K562 (cell line): ENCODE measurements at regions not wholly inside any gene's neighbourhood (a gene's known extent, or its start where the extent isn't known, plus 50 kb on each side); places are given as distances from the start of the nearest gene placed in this dataset.

Source experiments
- ATAC-seq: fragments of 200-7000 bp; cut with Tn5 transposase; 3 replicates; pipeline ENCODE4 v1.9.1; 2020; ENCODE audit warnings: moderate library complexity
- BruUV-seq: library from RNA; stranded (reverse); fragments of 400-500 nt; replicated peaks from 2 replicates; lab custom pipeline; 2021; lab: Mats Ljungman, UMichigan
- CTCF ChIA-PET: fragments of 300-600 bp; formaldehyde crosslinking; extraction: SDS; loops from one replicate; lab custom pipeline; 2021; ENCODE audit warnings: low intra/inter-chr PET ratio; lab: Yijun Ruan, JAX
- POLR2A ChIA-PET: fragments of 300-600, 350-650 bp; sonication (Branson Sonifier 250); formaldehyde crosslinking; extraction: SDS; loops from one replicate; lab custom pipeline; 2021; ENCODE audit warnings: antibody characterized with exemption, inconsistent platforms; lab: Yijun Ruan, JAX
- DNase-seq, 4 experiments: peaks; one replicate each; pipeline versions ENCODE4 v3.0.0 to v3.0.0-alpha.2; 2011 to 2018; ENCODE audit warnings: low spot score in 3 of 4, mixed read lengths in 3 of 4; ENCODE audit errors: extremely low read depth in 1 of 4
- FAIRE-seq: peaks from 2 replicates; lab custom pipeline; 2011; peaks lifted over from hg19 to GRCh38; lab: Jason Lieb, UNC
- H2AFZ ChIP-seq: 2 replicates; pipeline ENCODE4 v1.6.0; 2011; ENCODE audit warnings: low read depth, low read length, control low read depth, inconsistent platforms
- H3K27ac ChIP-seq: fragments of 200-600 bp; 3 replicates; pipeline ENCODE4 v1.8.0; 2011; ENCODE audit warnings: low read depth, mild to moderate bottlenecking, control low read depth, inconsistent platforms, low read length, moderate library complexity, mixed read lengths; ENCODE audit errors: extremely low read depth
- H3K27me3 ChIP-seq, 2 experiments: fragments of 300-600 bp in 1 of 2; 2 replicates in 1 of 2; 3 replicates in 1 of 2; pipeline versions ENCODE4 v1.6.0 to v1.8.0; 2011; ENCODE audit warnings: inconsistent platforms in 2 of 2, low read length in 2 of 2, mild to moderate bottlenecking in 1 of 2, mixed read lengths in 1 of 2, moderate library complexity in 1 of 2; ENCODE audit not compliant: control insufficient read depth in 2 of 2, insufficient read depth in 2 of 2
- H3K36me3 ChIP-seq: fragments of 300-600 bp; 3 replicates; pipeline ENCODE4 v1.8.0; 2011; ENCODE audit warnings: mild to moderate bottlenecking, low read length, inconsistent platforms; ENCODE audit not compliant: control insufficient read depth, insufficient read depth
- H3K4me1 ChIP-seq, 2 experiments: fragments of 200-600 bp in 1 of 2; replicated peaks in 1 of 2; 2 replicates in 1 of 2; 3 replicates in 1 of 2; pipeline versions ENCODE4 v1.5.1 to v1.8.0; 2011; ENCODE audit warnings: inconsistent platforms in 2 of 2, low read length in 2 of 2, mild to moderate bottlenecking in 1 of 2, mixed read lengths in 1 of 2, moderate library complexity in 1 of 2; ENCODE audit not compliant: control insufficient read depth in 2 of 2, insufficient read depth in 2 of 2
- H3K4me2 ChIP-seq: 2 replicates; pipeline ENCODE4 v1.6.1; 2011; ENCODE audit warnings: low read length, control low read depth, inconsistent platforms, mixed read lengths; ENCODE audit not compliant: insufficient read depth
- H3K4me3 ChIP-seq: fragments of 200-600 bp; sonication (generic), shearing (Covaris generic); 2 replicates; pipeline ENCODE4 v1.5.1; 2016; ENCODE audit warnings: control low read depth, inconsistent platforms
- H3K79me2 ChIP-seq: fragments of 200-600 bp; 3 replicates; pipeline ENCODE4 v1.8.0; 2011; ENCODE audit warnings: low read length, inconsistent platforms; ENCODE audit not compliant: control insufficient read depth, insufficient read depth
- H3K9ac ChIP-seq, 2 experiments: 2 replicates each; pipeline versions ENCODE4 v1.6.0 to v1.6.1; 2011; ENCODE audit warnings: low read depth in 2 of 2, low read length in 2 of 2, control low read depth in 1 of 2, inconsistent platforms in 1 of 2, mild to moderate bottlenecking in 1 of 2, mixed read lengths in 1 of 2; ENCODE audit not compliant: insufficient read depth in 1 of 2
- H3K9me1 ChIP-seq: one replicate; pipeline ENCODE4 v1.6.0; 2011; ENCODE audit warnings: inconsistent platforms, mild to moderate bottlenecking, low read length, moderate library complexity; ENCODE audit not compliant: control insufficient read depth, insufficient read depth
- H3K9me3 ChIP-seq: replicated peaks from 2 replicates; pipeline ENCODE4 v1.5.1; 2011; ENCODE audit warnings: low read depth, low read length, inconsistent platforms; ENCODE audit not compliant: control insufficient read depth, insufficient read depth
- H4K20me1 ChIP-seq: replicated peaks from 2 replicates; pipeline ENCODE4 v1.6.1; 2011; ENCODE audit warnings: low read length, inconsistent platforms, mixed read lengths; ENCODE audit not compliant: control insufficient read depth, insufficient read depth
- HMG20A ChIP-seq: fragments of 450-650 bp; formaldehyde crosslinking; conservative IDR thresholded peaks from 2 replicates; pipeline ENCODE4 v1.4.0; 2020; ENCODE audit warnings: mild to moderate bottlenecking, mixed read lengths
- MYNN ChIP-seq, 2 experiments: sonication (generic); formaldehyde crosslinking in 1 of 2; IDR thresholded peaks; 2 replicates each; pipeline versions ENCODE4 v1.5.0 to v1.6.1; 2016 to 2020; ENCODE audit warnings: antibody characterized with exemption in 1 of 2, missing genetic modification reagents in 1 of 2
- PHTF2 ChIP-seq: fragments of 250-450 bp; sonication (Bioruptor Pico); IDR thresholded peaks from 2 replicates; pipeline ENCODE4 v1.5.0; 2021; ENCODE audit warnings: mild to moderate bottlenecking
- SAFB ChIP-seq: fragments of 200-400 bp; formaldehyde crosslinking; IDR thresholded peaks from 2 replicates; pipeline ENCODE4 v1.6.1; 2017; ENCODE audit warnings: low read depth, low read length, borderline replicate concordance
- SETDB1 ChIP-seq: IDR thresholded peaks from one replicate; pipeline ENCODE4 v1.6.1; 2012; ENCODE audit warnings: low read length, control low read depth, inconsistent platforms
- THRAP3 ChIP-seq: fragments of 450-650 bp; IDR thresholded peaks from 2 replicates; pipeline ENCODE4 v1.6.1; 2016; ENCODE audit warnings: mild to moderate bottlenecking, inconsistent platforms, borderline replicate concordance
- WGBS: fragments of 100-300 bp; shearing (Covaris generic); methylation state at CpG from one replicate; pipeline ENCODE4 v1.1.6; 2016; ENCODE audit warnings: low coverage, mixed read lengths; ENCODE audit not compliant: insufficient coverage; ENCODE audit errors: missing lambda C conversion rate; 5-methylcytosine and 5-hydroxymethylcytosine counted together
- in situ Hi-C: fragments of 300-500 bp; cut with MboI; formaldehyde crosslinking; loops from 4 replicates; pipeline ENCODE4 v1.15.0; 2018; ENCODE audit warnings: inconsistent platforms, mixed read lengths
- intact Hi-C: fragments of 100-400 bp; cut with micrococcal nuclease; formaldehyde crosslinking; loops from 2 replicates; pipeline ENCODE4 v1.14.2; 2022
- TF ChIP-seq, protein P1 (sequence below): fragments of 250-450 bp; sonication (Bioruptor Pico); IDR thresholded peaks from 2 replicates; pipeline ENCODE4 v1.8.0; 2021; ENCODE audit warnings: borderline replicate concordance, mild to moderate bottlenecking, moderate library complexity; ENCODE audit not compliant: poor library complexity, severe bottlenecking
- TF ChIP-seq, protein P2 (sequence below): fragments of 250-450 bp; sonication (Bioruptor Pico); IDR thresholded peaks from 2 replicates; pipeline ENCODE4 v1.4.0; 2020; ENCODE audit warnings: borderline replicate concordance

DNA sequence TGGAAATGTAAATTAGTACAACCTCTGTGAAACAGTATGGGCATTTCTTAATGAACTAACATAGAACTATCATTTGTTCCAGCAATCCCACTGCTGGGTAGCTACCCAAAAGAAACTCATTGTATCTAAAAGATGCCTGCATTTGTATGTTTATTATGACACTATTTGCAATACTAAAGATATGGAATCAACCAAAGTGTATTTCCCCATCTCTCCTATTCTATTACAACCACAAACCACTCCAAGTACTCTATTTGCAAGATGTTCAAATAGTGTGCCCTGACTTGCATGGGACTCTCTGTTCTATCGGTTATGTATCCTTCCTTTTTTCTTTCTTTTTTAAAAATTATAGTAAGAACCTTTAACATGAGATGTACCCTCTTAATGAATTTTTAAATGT is 845.2 kb downstream of the CDH11 start:
- Histone ChIP-seq H3K79me2 (no peaks in the 10 kb centered on the region), H3K9ac (no peak overlapping the region), H3K27me3 (no peaks in the 10 kb centered on the region), H3K4me2 (no peak overlapping the region), H2AFZ (no peak overlapping the region), H3K9me1 (no peaks in the 10 kb centered on the region), H3K36me3 (no peaks in the 10 kb centered on the region), H3K9me3 (no peaks in the 10 kb centered on the region; the same call in 1 of the 2 replicates), H3K27ac (no peak overlapping the region), H3K4me3 (no peak overlapping the region), H3K4me1 (no peaks in the 10 kb centered on the region), H4K20me1 (no peaks in the 10 kb centered on the region)
- no peak for DNase-seq
- BruUV-seq: no TSS peak
- 10% methylated on average over 1 of the region's 1 CpG for WGBS
- TF ChIP-seq SETDB1 (no peak), SAFB (no peak), PHTF2 (CRISPR knock-in tag) (no peak), MYNN (IDR thresholded peaks at IDR 0.05) (no peak), MYNN (CRISPR knock-in tag; IDR thresholded peaks at IDR 0.05) (no peak), THRAP3 (no peak), HMG20A (CRISPR knock-in tag) (no peak)
- TF ChIP-seq, protein P1, sequence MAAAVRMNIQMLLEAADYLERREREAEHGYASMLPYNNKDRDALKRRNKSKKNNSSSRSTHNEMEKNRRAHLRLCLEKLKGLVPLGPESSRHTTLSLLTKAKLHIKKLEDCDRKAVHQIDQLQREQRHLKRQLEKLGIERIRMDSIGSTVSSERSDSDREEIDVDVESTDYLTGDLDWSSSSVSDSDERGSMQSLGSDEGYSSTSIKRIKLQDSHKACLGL (CRISPR knock-in tag): no peak
- TF ChIP-seq, protein P2, sequence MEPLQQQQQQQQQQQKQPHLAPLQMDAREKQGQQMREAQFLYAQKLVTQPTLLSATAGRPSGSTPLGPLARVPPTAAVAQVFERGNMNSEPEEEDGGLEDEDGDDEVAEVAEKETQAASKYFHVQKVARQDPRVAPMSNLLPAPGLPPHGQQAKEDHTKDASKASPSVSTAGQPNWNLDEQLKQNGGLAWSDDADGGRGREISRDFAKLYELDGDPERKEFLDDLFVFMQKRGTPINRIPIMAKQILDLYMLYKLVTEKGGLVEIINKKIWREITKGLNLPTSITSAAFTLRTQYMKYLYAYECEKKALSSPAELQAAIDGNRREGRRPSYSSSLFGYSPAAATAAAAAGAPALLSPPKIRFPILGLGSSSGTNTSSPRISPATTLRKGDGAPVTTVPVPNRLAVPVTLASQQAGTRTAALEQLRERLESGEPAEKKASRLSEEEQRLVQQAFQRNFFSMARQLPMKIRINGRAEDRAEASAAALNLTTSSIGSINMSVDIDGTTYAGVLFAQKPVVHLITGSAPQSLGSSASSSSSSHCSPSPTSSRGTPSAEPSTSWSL (CRISPR knock-in tag): no peak
- intact Hi-C loops: no loop called here
- ChIA-PET POLR2A (no interaction called here), CTCF (no interaction called here)
- ATAC-seq: no peak
- no peak for FAIRE-seq
- in situ Hi-C loops: no loop called here
